ENCODE measurements at regions not wholly inside any gene's neighbourhood (a gene's known extent, or its start where the extent isn't known, plus 50 kb on each side); places are given as distances from the start of the nearest gene placed in this dataset.

GRCh38 chrX:43087830-43088229 lies 309.9 kb upstream of the PPP1R2C start:
- TF ChIP-seq CTCF (conservative IDR thresholded peaks at IDR 0.05; ENCODE audit: low read length), result no peak
- TF ChIP-seq EZH2phosphoT487 (IDR thresholded peaks at IDR 0.05; ENCODE audit: borderline replicate concordance), result no peak
